NCI-H1105 (cell line): ENCODE measurements at regions not wholly inside any gene's neighbourhood (a gene's known extent, or its start where the extent isn't known, plus 50 kb on each side); places are given as distances from the start of the nearest gene placed in this dataset.

Experiments
- DNase-seq: peaks from one replicate; lab custom pipeline; 2025; lab: John Stamatoyannopoulos, UW

GRCh38 chr5:106882035-106882434 is 788.7 kb downstream of the EFNA5 start:
- DNase-seq, result no peak

- DNase-seq, result no peak
Measured at GRCh38 chr5:106880656-106881055, 790.1 kb downstream of the EFNA5 start.

- DNase-seq, result no peak
Measured at GRCh38 chr5:106877881-106878280, 792.9 kb downstream of the EFNA5 start.

- no peak for DNase-seq
Measured at GRCh38 chr5:106876665-106877194, 794.0 kb downstream of the EFNA5 start.

GRCh38 chr5:106876298-106876622 is 794.5 kb downstream of the EFNA5 start:
- no peak for DNase-seq

GRCh38 chr5:106875591-106876297 is 795.0 kb downstream of the EFNA5 start:
- DNase-seq, result no peak

- DNase-seq, result no peak
Measured at GRCh38 chr5:106874974-106875373, 795.8 kb downstream of the EFNA5 start.

- no peak for DNase-seq
Measured at GRCh38 chr5:106874531-106874930, 796.2 kb downstream of the EFNA5 start.

- no peak for DNase-seq
Measured at GRCh38 chr5:106873568-106873967, 797.2 kb downstream of the EFNA5 start.

- DNase-seq, result no peak
Measured at GRCh38 chr5:106865279-106865678, 805.5 kb downstream of the EFNA5 start.

GRCh38 chr5:106862450-106863193 is 808.1 kb downstream of the EFNA5 start:
- no peak for DNase-seq

GRCh38 chr5:106860398-106861044 is 810.2 kb downstream of the EFNA5 start:
- no peak for DNase-seq

GRCh38 chr5:106858616-106859015 is 812.1 kb downstream of the EFNA5 start:
- no peak for DNase-seq

GRCh38 chr5:106854922-106855321 is 815.8 kb downstream of the EFNA5 start:
- no peak for DNase-seq

GRCh38 chr5:106854105-106854687 is 816.5 kb downstream of the EFNA5 start:
- DNase-seq, result no peak

GRCh38 chr5:106853266-106853665 is 817.5 kb downstream of the EFNA5 start:
- no peak for DNase-seq

GRCh38 chr5:106849266-106849665 is 821.5 kb downstream of the EFNA5 start:
- no peak for DNase-seq

- DNase-seq, result no peak
Measured at GRCh38 chr5:106843812-106844416, 826.8 kb downstream of the EFNA5 start.

GRCh38 chr5:106833517-106833916 is 837.2 kb downstream of the EFNA5 start:
- no peak for DNase-seq

- no peak for DNase-seq
Measured at GRCh38 chr5:106827061-106827460, 843.7 kb downstream of the EFNA5 start.

- no peak for DNase-seq
Measured at GRCh38 chr5:106825374-106825773, 845.4 kb downstream of the EFNA5 start.

GRCh38 chr5:106822851-106823250 is 847.9 kb downstream of the EFNA5 start:
- no peak for DNase-seq
